Lower leg skin (tissue), 4 donors: ENCODE measurements at regions not wholly inside any gene's neighbourhood (a gene's known extent, or its start where the extent isn't known, plus 50 kb on each side); places are given as distances from the start of the nearest gene placed in this dataset.

Source experiments
- DNase-seq, 2 donors: peaks; one replicate each; pipeline ENCODE4 v3.0.0-alpha.2; 2019; ENCODE audit warnings: low spot score in 2 of 2
- H3K4me3 ChIP-seq: fragments of 200-600 bp; sonication (generic); 2 replicates; pipeline ENCODE4 v1.5.1; 2017; ENCODE audit warnings: mild to moderate bottlenecking, low read depth; ENCODE audit not compliant: poor library complexity, severe bottlenecking
- POLR2A ChIP-seq, 2 donors: fragments of 450-650 bp; IDR thresholded peaks; one replicate each; pipeline ENCODE4 v1.6.1; 2016 to 2017; ENCODE audit warnings: antibody characterized with exemption in 2 of 2, mild to moderate bottlenecking in 1 of 2, moderate library complexity in 1 of 2
- WGBS, 2 donors: methylation state at CpG; one replicate each; pipeline ENCODE4 v1.1.5; 2018; 5-methylcytosine and 5-hydroxymethylcytosine counted together
- intact Hi-C: fragments of 100-400 bp; cut with DNase I; formaldehyde crosslinking; loops from one replicate; pipeline ENCODE4 v1.15.0; 2023; ENCODE audit warnings: low total_unique reads
- TF ChIP-seq, protein P1 (sequence below), 3 donors: fragments of 450-650 bp; IDR thresholded peaks; one replicate each; pipeline ENCODE4 v1.5.1; 2016; ENCODE audit warnings: antibody characterized with exemption in 3 of 3, mild to moderate bottlenecking in 3 of 3, moderate library complexity in 2 of 3

DNA sequence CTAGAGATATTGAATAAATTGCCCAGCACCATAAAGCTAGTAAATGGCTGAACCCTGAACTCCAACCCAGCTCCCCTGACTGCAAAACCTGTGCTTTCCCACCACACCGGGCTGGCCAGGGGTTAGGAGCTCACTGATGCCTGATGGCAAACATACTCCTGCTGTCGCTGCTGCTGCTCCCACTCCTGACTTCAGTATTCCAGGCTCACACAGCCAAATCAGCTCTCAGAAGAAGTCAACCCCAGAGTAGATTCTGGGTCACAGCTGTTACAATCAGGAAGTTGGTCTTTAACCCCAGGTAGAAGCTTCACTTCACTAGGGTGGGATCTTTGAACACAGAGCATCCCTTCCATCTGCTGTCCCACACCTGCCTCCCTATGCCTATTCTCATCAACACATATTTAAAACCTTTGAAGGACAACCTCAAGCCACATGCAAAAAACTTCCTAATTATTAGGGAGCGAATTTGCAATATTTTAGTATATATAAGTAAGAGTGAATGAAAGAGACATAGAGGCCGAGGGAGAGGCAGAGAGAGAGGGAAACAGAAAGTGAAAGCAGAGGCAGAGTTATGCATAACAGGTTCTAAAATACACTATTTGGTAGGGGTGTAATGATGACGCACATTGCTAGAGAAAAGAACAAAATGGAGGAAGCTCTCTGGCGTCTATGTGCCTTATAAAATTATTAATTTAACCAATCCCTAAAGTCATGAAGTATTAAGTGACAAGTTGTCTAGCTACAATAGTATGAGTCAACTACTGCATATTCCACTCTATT, 99.4 kb upstream of the SERP2 start:
- peak in 1 of 2 donors; percentile 66 for DNase-seq
- WGBS, 2 donors, result 47 to 57% methylated on average over 6 of the region's 6 CpGs
- no peak for TF ChIP-seq POLR2A (IDR thresholded peaks at IDR 0.05)
- TF ChIP-seq, protein P1, sequence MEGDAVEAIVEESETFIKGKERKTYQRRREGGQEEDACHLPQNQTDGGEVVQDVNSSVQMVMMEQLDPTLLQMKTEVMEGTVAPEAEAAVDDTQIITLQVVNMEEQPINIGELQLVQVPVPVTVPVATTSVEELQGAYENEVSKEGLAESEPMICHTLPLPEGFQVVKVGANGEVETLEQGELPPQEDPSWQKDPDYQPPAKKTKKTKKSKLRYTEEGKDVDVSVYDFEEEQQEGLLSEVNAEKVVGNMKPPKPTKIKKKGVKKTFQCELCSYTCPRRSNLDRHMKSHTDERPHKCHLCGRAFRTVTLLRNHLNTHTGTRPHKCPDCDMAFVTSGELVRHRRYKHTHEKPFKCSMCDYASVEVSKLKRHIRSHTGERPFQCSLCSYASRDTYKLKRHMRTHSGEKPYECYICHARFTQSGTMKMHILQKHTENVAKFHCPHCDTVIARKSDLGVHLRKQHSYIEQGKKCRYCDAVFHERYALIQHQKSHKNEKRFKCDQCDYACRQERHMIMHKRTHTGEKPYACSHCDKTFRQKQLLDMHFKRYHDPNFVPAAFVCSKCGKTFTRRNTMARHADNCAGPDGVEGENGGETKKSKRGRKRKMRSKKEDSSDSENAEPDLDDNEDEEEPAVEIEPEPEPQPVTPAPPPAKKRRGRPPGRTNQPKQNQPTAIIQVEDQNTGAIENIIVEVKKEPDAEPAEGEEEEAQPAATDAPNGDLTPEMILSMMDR (IDR thresholded peaks at IDR 0.05), result no peak
- intact Hi-C loops, result no loop called here
- no peak overlapping the region for H3K4me3 ChIP-seq

DNA sequence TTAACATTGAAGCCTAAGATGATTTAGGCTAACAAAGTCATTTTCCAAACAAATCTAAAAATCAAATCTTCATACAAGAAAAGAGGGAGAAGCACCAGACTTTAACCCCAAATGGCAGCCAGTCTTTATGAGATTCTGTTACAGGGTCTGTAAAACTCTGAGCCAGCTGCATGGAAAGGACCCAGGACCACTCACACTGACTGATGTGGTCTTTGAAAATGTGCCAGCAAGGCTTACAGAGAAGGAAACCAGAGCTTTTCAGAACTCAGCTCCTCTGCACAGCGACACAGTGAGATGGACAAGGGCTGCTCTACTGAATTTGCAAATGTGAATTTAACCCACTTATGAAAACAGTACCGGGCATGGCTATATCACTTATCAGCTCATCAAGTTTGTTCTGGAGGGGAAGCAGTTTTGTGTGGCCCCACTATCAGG, 98.8 kb upstream of the SERP2 start:
- intact Hi-C loops, result no loop called here
- H3K4me3 ChIP-seq, result no peak overlapping the region
- TF ChIP-seq, protein P1 (IDR thresholded peaks at IDR 0.05), result no peak
- no peak for TF ChIP-seq POLR2A (IDR thresholded peaks at IDR 0.05)
- DNase-seq, result peak in 1 of 2 donors; percentile 54
- WGBS, 2 donors, result 66 to 80% methylated on average over 2 of the region's 2 CpGs

DNA sequence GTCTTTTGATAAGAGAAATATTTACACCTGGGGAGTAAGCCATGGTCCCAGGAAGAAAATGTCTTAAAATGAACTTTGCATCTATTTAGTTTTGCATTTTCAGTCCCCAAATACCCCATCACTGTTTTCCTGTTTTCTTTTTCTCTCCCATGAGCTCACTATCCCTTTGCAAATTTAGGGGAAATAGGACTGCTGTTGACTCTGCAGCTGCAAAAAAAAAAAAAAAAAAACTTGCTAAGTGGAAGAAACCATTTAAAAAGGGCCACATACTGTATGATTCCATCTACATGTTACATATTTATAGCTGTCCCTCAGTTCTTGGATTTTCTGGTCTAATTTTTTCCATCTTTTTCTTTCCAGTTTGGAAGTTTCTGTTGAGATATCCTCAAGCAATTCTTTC, 98.2 kb upstream of the SERP2 start:
- DNase-seq, result no peak
- TF ChIP-seq, protein P1 (IDR thresholded peaks at IDR 0.05), result no peak
- TF ChIP-seq POLR2A (IDR thresholded peaks at IDR 0.05), result no peak
- H3K4me3 ChIP-seq, result no peak overlapping the region
- intact Hi-C loops, result no loop called here

DNA sequence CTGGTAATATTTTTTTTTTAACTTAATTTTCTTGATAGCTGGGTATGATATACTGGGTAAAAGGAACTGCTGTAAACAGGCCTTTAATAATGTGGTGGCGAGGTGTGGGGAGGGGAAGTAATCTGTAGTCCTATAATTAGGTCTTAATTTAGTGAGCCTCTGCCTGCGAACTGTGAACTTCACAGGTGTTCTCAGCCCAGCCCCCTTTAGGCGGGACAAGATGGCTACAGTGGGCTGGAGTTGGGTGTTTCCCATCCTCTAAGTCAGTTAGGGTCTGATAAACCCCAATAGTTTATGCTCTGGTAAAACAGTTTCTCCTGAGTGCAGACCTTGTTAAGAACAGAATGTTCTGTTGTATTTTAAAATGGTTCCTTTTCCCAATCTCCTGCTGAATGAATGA, 97.6 kb upstream of the SERP2 start:
- 64 to 78% methylated on average over 3 of the region's 3 CpGs for WGBS, 2 donors
- TF ChIP-seq POLR2A (IDR thresholded peaks at IDR 0.05), result no peak
- TF ChIP-seq, protein P1 (IDR thresholded peaks at IDR 0.05), result no peak
- no peak overlapping the region for H3K4me3 ChIP-seq
- peak in 1 of 2 donors; percentile 5 for DNase-seq
- intact Hi-C loops, result no loop called here

DNA sequence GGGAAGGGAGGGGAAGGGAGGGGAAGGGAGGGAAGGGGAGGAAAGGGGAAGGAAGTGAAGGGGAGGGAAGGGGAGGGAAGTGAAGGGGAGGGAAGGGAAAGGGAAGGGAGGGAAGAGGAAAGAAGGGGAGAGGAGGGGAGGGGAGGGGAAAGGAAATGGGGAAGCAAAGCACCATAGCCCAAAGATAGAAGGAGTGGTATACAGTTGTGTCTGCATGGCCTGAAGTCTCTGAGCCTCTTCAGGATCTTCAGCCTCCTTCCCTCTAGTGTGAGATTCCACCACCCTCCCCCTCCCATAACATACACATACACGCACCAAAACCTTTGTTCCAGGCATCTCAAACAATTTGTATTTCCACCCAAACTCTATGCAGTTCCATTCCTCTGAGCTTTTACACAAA, 96.2 kb upstream of the SERP2 start:
- H3K4me3 ChIP-seq, result no peak overlapping the region
- intact Hi-C loops, result no loop called here
- DNase-seq, result peak in 1 of 2 donors; percentile 18
- TF ChIP-seq, protein P1 (IDR thresholded peaks at IDR 0.05), result no peak
- TF ChIP-seq POLR2A (IDR thresholded peaks at IDR 0.05), result no peak
- 95 to 100% methylated on average over 1 of the region's 1 CpG for WGBS, 2 donors

DNA sequence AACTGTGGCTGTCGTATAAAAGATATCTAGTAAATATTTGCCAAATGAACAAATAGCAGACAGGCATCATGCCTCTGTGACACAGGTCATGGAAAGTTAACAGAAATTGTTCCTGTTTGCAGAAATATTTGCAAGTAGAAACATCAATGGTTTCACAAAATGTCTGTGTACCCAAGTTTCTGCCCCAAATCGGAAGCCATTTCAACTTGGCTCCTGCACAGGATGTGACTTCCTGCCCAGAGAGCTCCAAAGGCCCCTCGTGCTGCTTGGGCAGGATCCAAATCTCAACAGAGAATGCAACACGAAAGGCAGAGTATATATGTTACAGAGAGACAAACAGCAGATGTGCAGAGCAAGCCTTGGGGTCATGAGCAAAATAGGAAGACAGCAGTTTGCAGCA, 95.5 kb upstream of the SERP2 start:
- intact Hi-C loops, result no loop called here
- WGBS, 2 donors, result 51 to 56% methylated on average over 4 of the region's 4 CpGs
- peak in 1 of 2 donors; percentile 78 for DNase-seq
- TF ChIP-seq, protein P1 (IDR thresholded peaks at IDR 0.05), result no peak
- TF ChIP-seq POLR2A (IDR thresholded peaks at IDR 0.05), result no peak
- no peak overlapping the region for H3K4me3 ChIP-seq
